ENCODE measurements at regions not wholly inside any gene's neighbourhood (a gene's known extent, or its start where the extent isn't known, plus 50 kb on each side); places are given as distances from the start of the nearest gene placed in this dataset.
"Not testable (repeated sequence)": the region's sequence is repeated elsewhere in the genome, so short reads cannot be mapped to it uniquely, and the experiment has no call there.

GRCh38 chr16:50448981-50449380, 80.2 kb upstream of the BRD7 start:
- no peak for DNase-seq

GRCh38 chr16:50448522-50448921, 79.7 kb upstream of the BRD7 start:
- no peak for DNase-seq

GRCh38 chr16:50447386-50447785, 78.6 kb upstream of the BRD7 start:
- not testable (repeated sequence) for DNase-seq

GRCh38 chr16:50446861-50447260, 78.1 kb upstream of the BRD7 start:
- DNase-seq = no peak

- DNase-seq = no peak
Measured at GRCh38 chr16:50445621-50446555, 77.1 kb upstream of the BRD7 start.

GRCh38 chr16:50444526-50444925, 75.7 kb upstream of the BRD7 start:
- no peak for DNase-seq

GRCh38 chr16:50442221-50442620, 73.4 kb upstream of the BRD7 start:
- DNase-seq = no peak

- no peak for DNase-seq
Measured at GRCh38 chr16:50441486-50442157, 72.8 kb upstream of the BRD7 start.

- DNase-seq = no peak
Measured at GRCh38 chr16:50440991-50441390, 72.2 kb upstream of the BRD7 start.

GRCh38 chr16:50440531-50440930, 71.7 kb upstream of the BRD7 start:
- no peak for DNase-seq

GRCh38 chr16:50437769-50438437, 69.1 kb upstream of the BRD7 start:
- no peak for DNase-seq

- DNase-seq = no peak
Measured at GRCh38 chr16:50436271-50436670, 67.5 kb upstream of the BRD7 start.

- DNase-seq = no peak
Measured at GRCh38 chr16:50434872-50435478, 66.2 kb upstream of the BRD7 start.

GRCh38 chr16:50430076-50430475, 61.3 kb upstream of the BRD7 start:
- DNase-seq = no peak

- DNase-seq = no peak
Measured at GRCh38 chr16:50428742-50429141, 60.0 kb upstream of the BRD7 start.

GRCh38 chr16:50428116-50428515, 59.3 kb upstream of the BRD7 start:
- no peak for DNase-seq

- no peak for DNase-seq
Measured at GRCh38 chr16:50427107-50427506, 58.3 kb upstream of the BRD7 start.

GRCh38 chr16:50425648-50426047, 56.9 kb upstream of the BRD7 start:
- DNase-seq = no peak

GRCh38 chr16:50425044-50425443, 56.3 kb upstream of the BRD7 start:
- DNase-seq = no peak

- no peak for DNase-seq
Measured at GRCh38 chr16:50422926-50423325, 54.1 kb upstream of the BRD7 start.

GRCh38 chr16:50419116-50419515, 50.3 kb upstream of the BRD7 start:
- no peak for DNase-seq
